PC-3 (cell line): ENCODE measurements at regions not wholly inside any gene's neighbourhood (a gene's known extent, or its start where the extent isn't known, plus 50 kb on each side); places are given as distances from the start of the nearest gene placed in this dataset.

Experiments
- ATAC-seq: fragments of 200-7000 bp; cut with Tn5 transposase; 2 replicates; pipeline ENCODE4 v1.9.1; 2020; ENCODE audit warnings: mild to moderate bottlenecking, moderate library complexity
- BruUV-seq: library from RNA; stranded (reverse); fragments of 400-500 nt; replicated peaks from 2 replicates; lab custom pipeline; 2021; lab: Mats Ljungman, UMichigan
- CTCF ChIA-PET: fragments of 300-600 bp; sonication (Branson Sonifier 250); formaldehyde crosslinking; loops from one replicate; lab custom pipeline; 2022; ENCODE audit warnings: antibody characterized with exemption; lab: Charles Lee
- POLR2A ChIA-PET: fragments of 300-600 bp; sonication (Branson Sonifier 250); formaldehyde crosslinking; loops from one replicate; lab custom pipeline; 2022; ENCODE audit warnings: antibody characterized with exemption; ENCODE audit not compliant: unreplicated experiment; lab: Charles Lee
- DNase-seq: peaks from one replicate; pipeline ENCODE4 v3.0.0-alpha.2; 2015
- H2AFZ ChIP-seq: fragments of 300-600 bp; sonication (generic); 2 replicates; pipeline ENCODE4 v1.6.0; 2016; ENCODE audit warnings: antibody characterized with exemption, low read length
- H3F3A ChIP-seq: fragments of 300-600 bp; sonication (generic); one replicate; pipeline ENCODE4 v1.6.0; 2017; ENCODE audit warnings: antibody characterized with exemption, low read length, control low read depth, mild to moderate bottlenecking; ENCODE audit not compliant: unreplicated experiment
- H3K27ac ChIP-seq: fragments of 300-600 bp; sonication (generic); 2 replicates; pipeline ENCODE4 v1.5.1; 2016; ENCODE audit warnings: mild to moderate bottlenecking, low read length
- H3K27me3 ChIP-seq: fragments of 300-600 bp; sonication (generic); 2 replicates; pipeline ENCODE4 v1.6.1; 2016; ENCODE audit warnings: low read length, mixed read lengths
- H3K36me3 ChIP-seq: fragments of 300-600 bp; sonication (generic); 2 replicates; pipeline ENCODE4 v1.6.1; 2016; ENCODE audit warnings: low read depth, mixed run types, low read length, mixed read lengths
- H3K4me1 ChIP-seq: fragments of 300-600 bp; sonication (generic); 2 replicates; pipeline ENCODE4 v1.5.1; 2016; ENCODE audit warnings: low read length; ENCODE audit not compliant: insufficient read depth
- H3K4me2 ChIP-seq: fragments of 300-600 bp; sonication (generic); 2 replicates; pipeline ENCODE4 v1.6.0; 2016; ENCODE audit warnings: low read length
- H3K4me3 ChIP-seq: fragments of 300-600 bp; sonication (generic); 2 replicates; pipeline ENCODE4 v1.5.1; 2016; ENCODE audit warnings: mild to moderate bottlenecking, low read length, mixed read lengths
- H3K79me2 ChIP-seq: fragments of 300-600 bp; sonication (generic); 2 replicates; pipeline ENCODE4 v1.6.1; 2017; ENCODE audit warnings: low read length, mixed read lengths
- H3K9ac ChIP-seq: fragments of 300-600 bp; sonication (generic); 2 replicates; pipeline ENCODE4 v1.6.0; 2016; ENCODE audit warnings: mild to moderate bottlenecking, low read length
- H3K9me2 ChIP-seq: fragments of 300-600 bp; sonication (generic); replicated peaks from 2 replicates; pipeline ENCODE4 v1.6.1; 2016; ENCODE audit warnings: mixed run types, low read length, mixed read lengths
- H3K9me3 ChIP-seq: fragments of 300-600 bp; sonication (generic); 2 replicates; pipeline ENCODE4 v1.6.1; 2016; ENCODE audit warnings: low read length, mixed read lengths
- H4K20me1 ChIP-seq: fragments of 300-600 bp; sonication (generic); 2 replicates; pipeline ENCODE4 v1.6.1; 2016; ENCODE audit warnings: low read length, mixed read lengths
- EZH2 ChIP-seq: fragments of 300-600 bp; sonication (generic); IDR thresholded peaks from one replicate; pipeline ENCODE4 v1.6.1; 2017; ENCODE audit warnings: antibody characterized with exemption, mild to moderate bottlenecking, low read length; ENCODE audit not compliant: unreplicated experiment
- EZH2phosphoT487 ChIP-seq: fragments of 300-600 bp; sonication (generic); IDR thresholded peaks from 2 replicates; pipeline ENCODE4 v1.6.1; 2018; ENCODE audit warnings: mild to moderate bottlenecking, antibody characterized with exemption, low read length, borderline replicate concordance
- intact Hi-C: fragments of 100-400 bp; cut with micrococcal nuclease; formaldehyde crosslinking; loops from 2 replicates; pipeline ENCODE4 v1.9.0; 2023
- TF ChIP-seq, protein P1 (sequence below): fragments of 300-600 bp; sonication (generic); conservative IDR thresholded peaks from 2 replicates; pipeline ENCODE4 v1.5.1; 2017; ENCODE audit warnings: antibody characterized with exemption, low read depth, mild to moderate bottlenecking, low read length

DNA sequence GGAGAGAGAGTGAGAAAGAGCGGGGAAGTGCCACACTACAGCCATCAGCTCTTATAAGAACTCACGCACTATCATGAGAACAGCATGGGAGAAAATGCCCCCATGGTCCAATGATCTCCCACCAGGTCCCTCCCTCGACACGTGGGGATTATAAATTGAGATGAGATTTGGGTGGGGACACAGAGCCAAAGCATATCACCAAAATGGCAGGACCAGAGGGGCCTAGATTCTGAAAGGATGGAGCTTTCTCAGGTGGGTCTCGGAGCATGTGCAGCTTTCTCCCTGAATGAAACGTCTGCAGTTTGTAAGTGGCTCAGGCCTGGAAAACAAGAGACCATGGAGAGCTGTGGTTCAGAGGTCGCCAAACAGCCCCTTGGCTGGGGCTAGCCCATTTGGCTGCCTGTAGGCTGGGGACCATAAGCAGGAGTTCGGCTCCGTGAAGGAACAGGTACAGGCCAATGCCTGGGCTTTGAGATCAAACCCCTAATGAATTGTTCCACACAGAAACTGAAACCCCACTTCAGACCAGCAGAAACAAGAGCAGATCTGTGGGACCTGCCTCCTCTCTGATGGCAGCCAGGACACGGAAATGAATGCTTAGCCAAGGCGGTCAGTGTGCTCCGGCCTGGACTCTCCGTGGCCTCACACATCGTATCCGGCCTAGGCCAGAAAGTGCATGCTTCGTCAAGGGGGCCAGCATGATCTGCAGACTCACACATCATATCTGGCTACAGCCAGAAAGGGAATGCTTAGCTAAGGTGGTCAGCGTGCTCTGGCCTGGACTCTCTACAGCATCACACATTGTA, 111.2 kb upstream of the TMEM18 start:
- H3K27me3 ChIP-seq, result peaks cover 81% of the 10 kb centered on the region

DNA sequence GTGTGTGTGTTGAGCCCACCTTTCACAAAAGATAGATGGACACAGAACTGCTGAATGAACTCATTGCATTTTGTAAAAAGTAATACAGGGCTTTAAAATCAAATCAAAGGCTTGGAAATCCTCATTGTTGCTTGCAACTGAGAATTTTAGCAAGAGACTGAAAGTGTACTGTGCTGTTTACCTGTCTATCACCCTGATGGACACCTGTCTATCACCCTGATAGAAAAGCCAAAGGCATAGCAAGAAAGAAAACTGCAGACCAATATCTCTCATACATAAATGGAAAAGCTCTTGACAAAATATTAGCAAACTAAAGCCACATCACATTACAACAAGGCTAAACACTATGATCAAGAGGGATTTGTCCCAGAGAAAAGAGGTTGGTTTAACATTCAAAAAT, 107.5 kb upstream of the TMEM18 start:
- no peaks in the 10 kb centered on the region for H3K9me3 ChIP-seq
- H3K4me3 ChIP-seq, result no peak overlapping the region
- H3K27me3 ChIP-seq, result peaks cover 90% of the 10 kb centered on the region
- H3K27ac ChIP-seq, result no peak overlapping the region
- TF ChIP-seq EZH2, result no peak
- no peak for DNase-seq
- H3K79me2 ChIP-seq, result no peaks in the 10 kb centered on the region
- BruUV-seq, result no TSS peak
- no peak overlapping the region for H3K9ac ChIP-seq
- POLR2A ChIA-PET, result no interaction called here
- H3K4me2 ChIP-seq, result no peak overlapping the region
- intact Hi-C loops, result no loop called here
- no peaks in the 10 kb centered on the region for H3F3A ChIP-seq
- H3K36me3 ChIP-seq, result no peaks in the 10 kb centered on the region
- no peaks in the 10 kb centered on the region for H4K20me1 ChIP-seq
- H2AFZ ChIP-seq, result no peak overlapping the region
- no peak for ATAC-seq
- CTCF ChIA-PET, result no interaction called here
- no peaks in the 10 kb centered on the region for H3K4me1 ChIP-seq
- no peaks in the 10 kb centered on the region for H3K9me2 ChIP-seq

More for the DNA sequence above, 111.2 kb upstream of the TMEM18 start:
- H3K4me1 ChIP-seq, result no peaks in the 10 kb centered on the region
- no peak for DNase-seq
- H3K27ac ChIP-seq, result no peak overlapping the region
- H4K20me1 ChIP-seq, result no peaks in the 10 kb centered on the region
- POLR2A ChIA-PET, result no interaction called here
- TF ChIP-seq EZH2phosphoT487 (no peak), EZH2 (no peak)
- TF ChIP-seq, protein P1, sequence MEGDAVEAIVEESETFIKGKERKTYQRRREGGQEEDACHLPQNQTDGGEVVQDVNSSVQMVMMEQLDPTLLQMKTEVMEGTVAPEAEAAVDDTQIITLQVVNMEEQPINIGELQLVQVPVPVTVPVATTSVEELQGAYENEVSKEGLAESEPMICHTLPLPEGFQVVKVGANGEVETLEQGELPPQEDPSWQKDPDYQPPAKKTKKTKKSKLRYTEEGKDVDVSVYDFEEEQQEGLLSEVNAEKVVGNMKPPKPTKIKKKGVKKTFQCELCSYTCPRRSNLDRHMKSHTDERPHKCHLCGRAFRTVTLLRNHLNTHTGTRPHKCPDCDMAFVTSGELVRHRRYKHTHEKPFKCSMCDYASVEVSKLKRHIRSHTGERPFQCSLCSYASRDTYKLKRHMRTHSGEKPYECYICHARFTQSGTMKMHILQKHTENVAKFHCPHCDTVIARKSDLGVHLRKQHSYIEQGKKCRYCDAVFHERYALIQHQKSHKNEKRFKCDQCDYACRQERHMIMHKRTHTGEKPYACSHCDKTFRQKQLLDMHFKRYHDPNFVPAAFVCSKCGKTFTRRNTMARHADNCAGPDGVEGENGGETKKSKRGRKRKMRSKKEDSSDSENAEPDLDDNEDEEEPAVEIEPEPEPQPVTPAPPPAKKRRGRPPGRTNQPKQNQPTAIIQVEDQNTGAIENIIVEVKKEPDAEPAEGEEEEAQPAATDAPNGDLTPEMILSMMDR, result no peak
- H3K79me2 ChIP-seq, result no peaks in the 10 kb centered on the region
- no peaks in the 10 kb centered on the region for H3K9me2 ChIP-seq
- no peaks in the 10 kb centered on the region for H3K36me3 ChIP-seq
- BruUV-seq, result no TSS peak
- no peak for ATAC-seq
- H3K4me2 ChIP-seq, result no peak overlapping the region
- CTCF ChIA-PET, result no interaction called here
- H2AFZ ChIP-seq, result no peak overlapping the region
- 0 out of 2 replicates have a peak, but pooled peaks cover 3% of the 10 kb centered on the region for H3K9me3 ChIP-seq
- no peak overlapping the region for H3K9ac ChIP-seq
- intact Hi-C loops, result no loop called here
- no peaks in the 10 kb centered on the region for H3F3A ChIP-seq
- H3K4me3 ChIP-seq, result no peak overlapping the region

DNA sequence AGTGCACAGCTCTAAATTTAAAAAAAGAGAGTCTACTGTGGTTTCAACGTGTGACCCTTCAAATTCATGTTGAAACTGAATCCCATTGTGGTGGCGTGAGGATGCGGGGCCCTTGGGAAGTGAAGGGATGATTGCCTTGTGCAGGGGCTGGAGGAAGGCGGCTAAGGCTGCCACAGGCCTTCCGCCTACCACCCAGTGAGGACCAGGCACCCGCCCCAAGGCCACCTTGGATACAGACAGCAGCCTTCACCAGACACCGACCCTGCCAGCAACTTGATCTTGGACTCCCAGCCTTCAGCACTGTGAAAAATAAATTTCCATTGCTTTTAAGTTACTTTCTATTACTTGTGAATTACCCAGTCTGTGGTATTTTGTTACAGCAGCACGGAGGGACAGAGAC, 103.4 kb upstream of the TMEM18 start:
- no peak overlapping the region for H3K9ac ChIP-seq
- intact Hi-C loops, result no loop called here
- no peaks in the 10 kb centered on the region for H3K4me1 ChIP-seq
- H3K27me3 ChIP-seq, result peaks cover 88% of the 10 kb centered on the region
- no peaks in the 10 kb centered on the region for H3F3A ChIP-seq
- TF ChIP-seq, protein P1, result no peak
- TF ChIP-seq EZH2, result no peak
- no peak for TF ChIP-seq EZH2phosphoT487
- POLR2A ChIA-PET, result no interaction called here
- no peak for DNase-seq
- no peaks in the 10 kb centered on the region for H3K79me2 ChIP-seq
- H3K9me2 ChIP-seq, result no peaks in the 10 kb centered on the region
- H3K27ac ChIP-seq, result no peak overlapping the region
- CTCF ChIA-PET, result no interaction called here
- no TSS peak for BruUV-seq
- H2AFZ ChIP-seq, result no peak overlapping the region
- H3K4me2 ChIP-seq, result no peak overlapping the region
- no peaks in the 10 kb centered on the region for H3K36me3 ChIP-seq
- no peaks in the 10 kb centered on the region for H4K20me1 ChIP-seq
- ATAC-seq, result no peak
- H3K9me3 ChIP-seq, result no peaks in the 10 kb centered on the region
- H3K4me3 ChIP-seq, result no peak overlapping the region
